Vagina (tissue), 2 donors: ENCODE measurements at regions not wholly inside any gene's neighbourhood (a gene's known extent, or its start where the extent isn't known, plus 50 kb on each side); places are given as distances from the start of the nearest gene placed in this dataset.

Experiments used
- POLR2A ChIP-seq, 2 donors: fragments of 450-650 bp; IDR thresholded peaks; one replicate each; pipeline ENCODE4 v1.6.1; 2017; ENCODE audit warnings: antibody characterized with exemption in 2 of 2, mild to moderate bottlenecking in 2 of 2, moderate library complexity in 2 of 2
- TF ChIP-seq, protein P1 (sequence below), 3 experiments: fragments of 450-650 bp in 2 of 3; fragments of 200-600 bp in 1 of 3; sonication (generic) in 1 of 3; IDR thresholded peaks; one replicate each; pipeline ENCODE4 v1.5.1; 2017 to 2019; ENCODE audit warnings: antibody characterized with exemption in 3 of 3, mild to moderate bottlenecking in 2 of 3, moderate library complexity in 2 of 3

GRCh38 chr18:42401131-42401673, 446.2 kb downstream of the PIK3C3 start:
- TF ChIP-seq, protein P1, sequence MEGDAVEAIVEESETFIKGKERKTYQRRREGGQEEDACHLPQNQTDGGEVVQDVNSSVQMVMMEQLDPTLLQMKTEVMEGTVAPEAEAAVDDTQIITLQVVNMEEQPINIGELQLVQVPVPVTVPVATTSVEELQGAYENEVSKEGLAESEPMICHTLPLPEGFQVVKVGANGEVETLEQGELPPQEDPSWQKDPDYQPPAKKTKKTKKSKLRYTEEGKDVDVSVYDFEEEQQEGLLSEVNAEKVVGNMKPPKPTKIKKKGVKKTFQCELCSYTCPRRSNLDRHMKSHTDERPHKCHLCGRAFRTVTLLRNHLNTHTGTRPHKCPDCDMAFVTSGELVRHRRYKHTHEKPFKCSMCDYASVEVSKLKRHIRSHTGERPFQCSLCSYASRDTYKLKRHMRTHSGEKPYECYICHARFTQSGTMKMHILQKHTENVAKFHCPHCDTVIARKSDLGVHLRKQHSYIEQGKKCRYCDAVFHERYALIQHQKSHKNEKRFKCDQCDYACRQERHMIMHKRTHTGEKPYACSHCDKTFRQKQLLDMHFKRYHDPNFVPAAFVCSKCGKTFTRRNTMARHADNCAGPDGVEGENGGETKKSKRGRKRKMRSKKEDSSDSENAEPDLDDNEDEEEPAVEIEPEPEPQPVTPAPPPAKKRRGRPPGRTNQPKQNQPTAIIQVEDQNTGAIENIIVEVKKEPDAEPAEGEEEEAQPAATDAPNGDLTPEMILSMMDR (IDR thresholded peaks at IDR 0.05), result no peak
- TF ChIP-seq POLR2A (IDR thresholded peaks at IDR 0.05), result no peak
